SJSA1 (cell line): ENCODE measurements at regions not wholly inside any gene's neighbourhood (a gene's known extent, or its start where the extent isn't known, plus 50 kb on each side); places are given as distances from the start of the nearest gene placed in this dataset.
"Not testable (repeated sequence)": the region's sequence is repeated elsewhere in the genome, so short reads cannot be mapped to it uniquely, and the experiment has no call there.

Source experiments
- DNase-seq, 2 experiments: peaks; one replicate each; pipeline ENCODE4 v3.0.0-alpha.2; 2015 to 2020; ENCODE audit warnings: low spot score in 2 of 2, low read depth in 1 of 2
- H3K27ac ChIP-seq: fragments of 250-450 bp; sonication (Bioruptor Pico); 2 replicates; pipeline ENCODE4 v1.5.1; 2020; ENCODE audit warnings: mild to moderate bottlenecking, moderate library complexity
- H3K27me3 ChIP-seq: fragments of 250-450 bp; sonication (Bioruptor Pico); replicated peaks from 2 replicates; pipeline ENCODE4 v1.5.1; 2020; ENCODE audit warnings: mild to moderate bottlenecking, moderate library complexity
- H3K36me3 ChIP-seq: fragments of 250-450 bp; sonication (Bioruptor Pico); 2 replicates; pipeline ENCODE4 v1.5.1; 2020; ENCODE audit warnings: mild to moderate bottlenecking
- H3K4me1 ChIP-seq: fragments of 250-450 bp; sonication (Bioruptor Pico); replicated peaks from 2 replicates; pipeline ENCODE4 v1.6.1; 2021; ENCODE audit warnings: mild to moderate bottlenecking
- H3K4me3 ChIP-seq: fragments of 250-450 bp; sonication (Bioruptor Pico); 2 replicates; pipeline ENCODE4 v1.5.1; 2020; ENCODE audit warnings: mild to moderate bottlenecking
- H3K9me3 ChIP-seq: fragments of 250-450 bp; sonication (Bioruptor Pico); replicated peaks from 2 replicates; pipeline ENCODE4 v1.5.1; 2020; ENCODE audit warnings: mild to moderate bottlenecking

- not testable (repeated sequence) for H3K27ac ChIP-seq, DNase-seq, H3K9me3 ChIP-seq, H3K27me3 ChIP-seq, H3K4me3 ChIP-seq, H3K36me3 ChIP-seq
- peaks cover 10% of the 10 kb centered on the region for H3K4me1 ChIP-seq
These were observed 143.4 kb upstream of the CCDC54 start for GRCh38 chr3:107233877-107234276.

- no peaks in the 10 kb centered on the region for H3K9me3 ChIP-seq
- no peaks in the 10 kb centered on the region for H3K27me3 ChIP-seq
- peaks cover 14% of the 10 kb centered on the region for H3K4me1 ChIP-seq
- H3K4me3 ChIP-seq: peak overlapping the region; percentile 41
- DNase-seq: peak in 1 of 2 experiments; percentile 73
- H3K36me3 ChIP-seq: no peaks in the 10 kb centered on the region
- peak overlapping the region; percentile 78 for H3K27ac ChIP-seq
These were observed 141.9 kb upstream of the CCDC54 start for GRCh38 chr3:107235193-107235927.

GRCh38 chr3:107235928-107236315, 141.3 kb upstream of the CCDC54 start:
- peaks cover 14% of the 10 kb centered on the region for H3K4me1 ChIP-seq
- H3K9me3 ChIP-seq: no peaks in the 10 kb centered on the region
- H3K27me3 ChIP-seq: no peaks in the 10 kb centered on the region
- peak overlapping the region; percentile 78 for H3K27ac ChIP-seq
- H3K36me3 ChIP-seq: no peaks in the 10 kb centered on the region
- peak; percentile 62 to 75 for DNase-seq
- H3K4me3 ChIP-seq: peak overlapping the region; percentile 41

- Histone ChIP-seq H3K4me3 (no peak overlapping the region), H3K27me3 (no peaks in the 10 kb centered on the region), H3K9me3 (no peaks in the 10 kb centered on the region), H3K27ac (peak overlapping the region; percentile 78; the same call in 1 of the 2 replicates), H3K36me3 (no peaks in the 10 kb centered on the region), H3K4me1 (peaks cover 14% of the 10 kb centered on the region)
- no peak for DNase-seq
These were observed 140.4 kb upstream of the CCDC54 start for GRCh38 chr3:107236655-107237337.

GRCh38 chr3:107238787-107239186, 138.5 kb upstream of the CCDC54 start:
- DNase-seq: no peak
- no peak overlapping the region for H3K4me3 ChIP-seq
- H3K4me1 ChIP-seq: peaks cover 21% of the 10 kb centered on the region
- H3K9me3 ChIP-seq: no peaks in the 10 kb centered on the region
- H3K27ac ChIP-seq: no peak overlapping the region
- H3K27me3 ChIP-seq: no peaks in the 10 kb centered on the region
- no peaks in the 10 kb centered on the region; the same call in 1 of the 2 replicates for H3K36me3 ChIP-seq

- Histone ChIP-seq H3K36me3 (no peaks in the 10 kb centered on the region; the same call in 1 of the 2 replicates), H3K4me3 (no peak overlapping the region), H3K27ac (no peak overlapping the region), H3K9me3 (no peaks in the 10 kb centered on the region), H3K27me3 (no peaks in the 10 kb centered on the region), H3K4me1 (peaks cover 21% of the 10 kb centered on the region)
- DNase-seq: no peak
These were observed 137.5 kb upstream of the CCDC54 start for GRCh38 chr3:107239703-107240102.

- DNase-seq: peak; percentile 69 to 77
- Histone ChIP-seq H3K4me1 (peaks cover 17% of the 10 kb centered on the region), H3K9me3 (no peaks in the 10 kb centered on the region), H3K27me3 (no peaks in the 10 kb centered on the region), H3K27ac (peak overlapping the region; percentile 30; the same call in 1 of the 2 replicates), H3K4me3 (peak overlapping the region; percentile 59), H3K36me3 (peaks cover 3% of the 10 kb centered on the region; the same call in 1 of the 2 replicates)
These were observed 136.8 kb upstream of the CCDC54 start for GRCh38 chr3:107240183-107241091.

GRCh38 chr3:107241217-107241616, 136.0 kb upstream of the CCDC54 start:
- Histone ChIP-seq H3K36me3 (peaks cover 9% of the 10 kb centered on the region), H3K4me1 (peaks cover 16% of the 10 kb centered on the region), H3K27me3 (no peaks in the 10 kb centered on the region), H3K9me3 (no peaks in the 10 kb centered on the region), H3K27ac (no peak overlapping the region), H3K4me3 (peak overlapping the region; percentile 59)
- no peak for DNase-seq

- H3K4me1 ChIP-seq: peaks cover 11% of the 10 kb centered on the region
- 0 out of 2 replicates have a peak overlapping the region, but pooled peaks have one; percentile 1 for H3K4me3 ChIP-seq
- DNase-seq: no peak
- no peak overlapping the region for H3K27ac ChIP-seq
- peaks cover 21% of the 10 kb centered on the region for H3K36me3 ChIP-seq
- H3K27me3 ChIP-seq: no peaks in the 10 kb centered on the region
- no peaks in the 10 kb centered on the region for H3K9me3 ChIP-seq
These were observed 134.7 kb upstream of the CCDC54 start for GRCh38 chr3:107242579-107242978.

GRCh38 chr3:107247116-107247515, 130.1 kb upstream of the CCDC54 start:
- peaks cover 8% of the 10 kb centered on the region for H3K4me1 ChIP-seq
- H3K27me3 ChIP-seq: no peaks in the 10 kb centered on the region
- peaks cover 25% of the 10 kb centered on the region for H3K36me3 ChIP-seq
- DNase-seq: no peak
- no peaks in the 10 kb centered on the region for H3K9me3 ChIP-seq
- no peak overlapping the region for H3K27ac ChIP-seq
- H3K4me3 ChIP-seq: no peak overlapping the region

GRCh38 chr3:107249132-107249531, 128.1 kb upstream of the CCDC54 start:
- H3K4me1 ChIP-seq: no peaks in the 10 kb centered on the region
- H3K9me3 ChIP-seq: no peaks in the 10 kb centered on the region
- H3K4me3 ChIP-seq: no peak overlapping the region
- no peaks in the 10 kb centered on the region for H3K27me3 ChIP-seq
- H3K27ac ChIP-seq: no peak overlapping the region
- DNase-seq: no peak
- H3K36me3 ChIP-seq: peaks cover 25% of the 10 kb centered on the region

- peaks cover 23% of the 10 kb centered on the region for H3K36me3 ChIP-seq
- H3K27ac ChIP-seq: no peak overlapping the region
- H3K27me3 ChIP-seq: no peaks in the 10 kb centered on the region
- no peak for DNase-seq
- no peaks in the 10 kb centered on the region for H3K4me1 ChIP-seq
- H3K9me3 ChIP-seq: no peaks in the 10 kb centered on the region
- H3K4me3 ChIP-seq: no peak overlapping the region
These were observed 127.0 kb upstream of the CCDC54 start for GRCh38 chr3:107250221-107250620.

GRCh38 chr3:107251819-107252218, 125.4 kb upstream of the CCDC54 start:
- Histone ChIP-seq H3K36me3 (peaks cover 11% of the 10 kb centered on the region), H3K27me3 (no peaks in the 10 kb centered on the region), H3K4me3 (no peak overlapping the region), H3K27ac (no peak overlapping the region), H3K9me3 (no peaks in the 10 kb centered on the region), H3K4me1 (no peaks in the 10 kb centered on the region)
- DNase-seq: no peak
